HG03442 (cell line): ENCODE measurements at regions not wholly inside any gene's neighbourhood (a gene's known extent, or its start where the extent isn't known, plus 50 kb on each side); places are given as distances from the start of the nearest gene placed in this dataset.
"Not testable (repeated sequence)": the region's sequence is repeated elsewhere in the genome, so short reads cannot be mapped to it uniquely, and the experiment has no call there.

Experiments used
- ATAC-seq: cut with Tn5 transposase; IDR thresholded peaks from one replicate; pipeline ENCODE4 v1.9.1; 2021; ENCODE audit warnings: mild to moderate bottlenecking, moderate library complexity; ENCODE audit not compliant: unreplicated experiment

DNA sequence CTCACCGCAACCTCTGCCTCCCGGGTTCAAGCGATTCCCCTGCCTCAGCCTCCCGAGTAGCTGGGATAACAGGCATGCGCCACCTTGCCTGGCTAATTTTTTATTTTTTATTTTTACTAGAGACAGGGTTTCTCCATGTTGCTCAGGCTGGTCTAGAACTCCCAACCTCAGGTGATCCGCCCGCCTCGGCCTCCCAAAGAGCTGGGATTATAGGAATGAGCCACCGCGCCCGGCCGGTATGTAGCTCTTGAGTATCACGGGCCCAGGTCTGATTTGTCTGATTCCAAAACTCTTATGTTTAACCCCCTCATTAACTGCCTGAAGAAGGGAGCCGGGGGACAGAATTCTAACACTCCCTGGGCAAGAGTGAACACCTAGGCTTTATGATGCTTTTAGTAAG is 91.7 kb upstream of the OLIG2 start:
- ATAC-seq = not testable (repeated sequence)

GRCh38 chr21:32934829-32935228 is 90.9 kb upstream of the OLIG2 start:
- ATAC-seq = no peak

GRCh38 chr21:32940079-32941014 is 85.4 kb upstream of the OLIG2 start:
- no peak for ATAC-seq

DNA sequence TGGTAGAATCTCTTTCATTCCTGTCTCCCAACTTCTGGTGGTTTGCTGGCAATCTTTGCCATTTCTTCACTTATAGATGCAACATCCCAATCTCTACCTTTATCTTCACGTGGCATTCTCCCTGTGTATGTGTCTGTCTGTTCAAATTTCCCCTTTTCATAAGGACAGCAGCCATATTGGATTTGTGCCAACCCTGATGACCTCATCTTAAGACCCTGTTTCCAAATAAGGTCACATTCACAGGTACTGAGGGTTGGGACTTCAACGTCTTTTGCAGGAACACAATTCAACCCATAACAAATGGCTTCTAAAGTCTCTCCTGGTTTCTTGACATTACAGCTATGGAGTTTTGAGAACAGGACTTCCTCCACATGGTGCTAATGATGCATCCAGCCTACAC is 84.5 kb upstream of the OLIG2 start:
- ATAC-seq = no peak

DNA sequence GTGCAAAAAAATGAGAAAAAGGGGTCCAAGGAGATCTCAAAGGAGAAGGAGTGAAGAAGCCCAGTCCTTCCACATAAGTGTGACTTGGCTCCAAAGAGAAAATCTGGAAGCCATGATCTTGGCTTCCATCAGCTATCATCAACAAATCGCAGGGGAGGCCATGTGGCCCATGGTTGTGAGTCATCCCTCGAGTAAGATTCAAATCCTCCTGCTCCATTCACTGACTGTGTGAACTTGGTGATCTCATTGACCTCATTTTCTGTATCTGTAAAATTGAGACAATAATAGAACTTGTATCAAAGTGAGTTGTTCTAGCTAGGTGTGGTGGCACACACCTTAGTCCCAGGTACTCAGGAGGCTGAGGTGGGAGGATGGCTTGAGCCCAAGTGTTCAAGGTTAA is 79.1 kb upstream of the OLIG2 start:
- ATAC-seq = no peak

- ATAC-seq = no peak
Measured at GRCh38 chr21:32947736-32948135, 78.0 kb upstream of the OLIG2 start.

- ATAC-seq = no peak
Measured at GRCh38 chr21:32949701-32950100, 76.0 kb upstream of the OLIG2 start.

GRCh38 chr21:32951041-32951440 is 74.7 kb upstream of the OLIG2 start:
- no peak for ATAC-seq

DNA sequence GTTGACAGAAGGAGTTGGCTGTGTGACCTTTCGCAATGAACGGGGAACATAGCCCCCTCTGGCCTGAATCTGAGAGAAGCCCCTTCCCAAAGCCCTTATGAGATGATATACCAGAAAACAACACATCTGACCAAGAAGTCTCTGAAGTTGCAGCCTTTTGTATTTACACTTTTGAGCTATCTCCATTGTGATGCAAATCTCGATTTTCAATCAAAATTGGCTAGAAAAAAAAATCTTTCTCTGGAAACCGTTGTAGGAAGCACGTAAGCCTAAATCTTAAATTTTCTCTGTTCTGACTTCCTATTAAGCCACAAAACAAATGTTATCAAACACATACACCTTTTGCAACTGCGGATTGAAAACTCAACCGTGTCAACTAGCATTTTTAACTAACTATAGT is 71.4 kb upstream of the OLIG2 start:
- ATAC-seq = no peak

DNA sequence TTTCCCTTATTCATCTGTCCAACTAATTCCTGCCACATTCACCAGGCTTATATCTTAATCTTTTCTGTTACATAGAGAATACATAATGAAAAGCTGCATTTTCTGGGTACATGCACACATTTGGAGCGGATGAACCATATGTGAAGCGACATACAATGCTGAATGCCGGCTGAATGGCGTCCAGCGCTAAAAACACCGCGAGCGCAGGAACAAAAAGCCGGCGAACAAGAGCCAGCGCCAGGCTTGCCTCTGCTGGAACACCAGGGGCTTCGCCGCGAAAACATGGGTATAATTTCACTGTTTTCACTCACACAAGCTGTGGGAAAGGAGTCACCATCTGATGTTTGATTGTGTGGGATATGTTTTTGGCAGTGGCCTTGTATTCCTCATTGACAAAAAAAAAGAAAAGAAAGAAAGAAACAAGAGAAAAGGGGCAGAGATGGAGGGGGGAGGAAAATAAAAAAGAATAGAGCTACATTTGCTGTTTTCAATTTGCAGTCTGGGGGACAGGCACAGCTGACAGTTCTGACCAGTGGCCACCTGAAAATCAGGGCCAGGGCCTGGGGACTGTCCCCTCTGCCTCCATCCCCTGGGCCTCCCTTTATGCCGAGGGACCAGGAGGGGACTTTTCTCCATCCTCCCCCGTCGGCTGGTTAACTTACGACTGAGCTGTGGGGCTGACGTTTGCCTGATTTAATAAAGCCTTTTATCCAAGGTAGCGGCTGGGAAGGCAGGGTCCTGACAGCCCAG is 70.2 kb upstream of the OLIG2 start:
- no peak for ATAC-seq

DNA sequence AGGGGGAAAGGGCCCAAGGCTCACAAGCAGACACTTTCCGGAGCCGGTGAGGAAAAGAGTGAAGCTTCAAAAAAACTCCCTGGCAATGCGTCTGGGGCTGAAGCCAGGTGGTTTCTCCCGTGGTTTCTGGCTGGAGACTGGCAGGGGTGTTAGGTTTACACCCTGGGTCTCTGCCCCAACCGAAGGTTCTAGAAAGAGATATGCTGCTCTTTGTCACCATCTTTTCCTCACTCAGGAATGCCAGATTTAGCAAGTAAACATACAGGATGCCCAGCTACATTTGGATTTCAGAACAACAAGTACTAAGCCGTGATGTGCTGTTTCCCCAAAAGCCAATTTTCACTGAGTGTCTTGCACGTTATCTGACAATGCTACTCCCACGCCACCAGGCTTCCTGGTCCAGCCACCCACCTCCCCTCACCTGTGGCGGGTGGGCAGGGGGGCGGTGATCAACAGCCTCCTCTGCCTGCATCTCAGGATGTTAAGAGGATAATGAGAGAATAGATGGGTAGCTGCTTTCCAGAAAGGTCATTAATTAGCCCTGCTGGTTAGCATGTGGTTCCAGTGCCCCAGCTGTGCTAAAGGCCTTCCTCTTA is 69.6 kb upstream of the OLIG2 start:
- ATAC-seq = no peak

GRCh38 chr21:32957545-32957944 is 68.2 kb upstream of the OLIG2 start:
- ATAC-seq = no peak

DNA sequence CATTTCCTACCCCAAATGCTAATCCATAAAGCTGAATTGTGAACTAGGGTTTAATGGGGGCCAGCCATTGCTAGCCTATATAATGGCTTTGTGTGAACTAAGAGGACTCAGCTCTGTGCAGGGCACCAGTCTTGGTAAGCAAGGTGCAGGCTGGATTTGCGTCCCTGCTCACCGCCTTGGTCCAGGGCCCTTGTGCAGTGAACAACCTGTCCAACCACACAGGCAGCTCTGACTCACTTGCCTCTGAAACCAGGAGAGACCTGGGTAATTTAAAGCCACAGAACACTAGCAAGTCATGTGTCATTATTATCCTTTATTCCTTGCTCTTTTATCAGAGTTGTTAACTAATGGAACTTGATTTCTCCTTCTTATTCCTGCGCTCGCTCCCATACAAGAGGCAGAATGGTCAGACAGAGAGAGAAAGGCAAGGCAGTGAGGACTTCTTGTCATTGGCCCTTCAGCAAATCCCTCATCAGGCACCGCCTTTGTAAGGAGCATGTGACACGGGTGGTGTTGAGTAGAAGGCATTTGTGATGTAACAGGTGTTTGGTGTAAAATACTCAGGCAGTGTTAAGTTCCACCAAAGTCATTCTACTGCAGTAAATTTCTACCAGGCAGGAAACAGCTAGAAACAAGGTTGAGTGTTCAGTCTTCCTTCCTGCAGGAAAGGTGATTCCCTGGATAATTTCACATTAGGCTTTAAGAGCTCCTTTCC is 67.3 kb upstream of the OLIG2 start:
- ATAC-seq = no peak

- ATAC-seq = no peak
Measured at GRCh38 chr21:32962268-32962667, 63.5 kb upstream of the OLIG2 start.

DNA sequence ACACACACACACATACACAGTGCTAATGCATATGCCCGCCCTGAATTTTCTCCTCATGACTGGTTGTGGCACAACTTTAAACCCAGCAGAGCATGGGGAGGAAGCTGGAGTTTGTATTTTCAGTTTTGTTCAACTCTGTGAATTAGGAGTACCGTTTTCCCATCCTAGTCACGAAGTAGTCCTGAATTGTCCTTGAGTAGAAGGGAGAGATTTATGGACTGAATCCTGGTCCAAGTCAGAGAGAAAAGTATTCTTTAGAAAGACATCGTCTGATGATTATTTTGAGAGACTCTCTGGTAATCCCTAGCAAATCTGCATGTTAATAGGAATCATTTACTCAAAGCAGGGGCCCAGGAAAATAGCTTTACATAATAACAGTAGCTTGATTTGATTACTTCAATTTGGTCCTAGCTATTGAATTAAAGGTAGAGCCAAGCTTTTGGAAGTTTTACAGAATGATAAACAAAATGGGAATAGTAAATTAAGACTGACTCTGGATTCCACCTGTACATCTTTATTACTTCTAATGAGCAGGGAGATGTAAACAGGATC is 60.5 kb upstream of the OLIG2 start:
- no peak for ATAC-seq

DNA sequence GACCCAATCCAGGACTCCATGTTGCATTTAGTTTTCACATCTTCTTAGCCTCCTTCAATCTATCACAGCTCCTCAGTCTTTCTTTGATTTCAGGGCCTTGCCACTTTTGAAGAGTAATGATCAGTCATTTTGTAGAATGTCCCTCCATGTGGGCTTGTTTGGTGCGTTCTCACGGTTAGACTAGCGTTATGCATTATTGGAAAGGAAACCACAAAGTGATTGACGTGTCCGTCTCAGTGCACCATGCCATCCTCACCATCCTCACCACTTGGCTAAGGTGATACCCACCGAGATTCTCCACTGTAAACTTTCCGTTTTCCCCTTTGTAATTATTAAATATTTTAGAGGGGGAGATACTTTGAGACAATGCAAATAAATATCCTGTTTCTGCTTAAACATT is 59.6 kb upstream of the OLIG2 start:
- no peak for ATAC-seq

DNA sequence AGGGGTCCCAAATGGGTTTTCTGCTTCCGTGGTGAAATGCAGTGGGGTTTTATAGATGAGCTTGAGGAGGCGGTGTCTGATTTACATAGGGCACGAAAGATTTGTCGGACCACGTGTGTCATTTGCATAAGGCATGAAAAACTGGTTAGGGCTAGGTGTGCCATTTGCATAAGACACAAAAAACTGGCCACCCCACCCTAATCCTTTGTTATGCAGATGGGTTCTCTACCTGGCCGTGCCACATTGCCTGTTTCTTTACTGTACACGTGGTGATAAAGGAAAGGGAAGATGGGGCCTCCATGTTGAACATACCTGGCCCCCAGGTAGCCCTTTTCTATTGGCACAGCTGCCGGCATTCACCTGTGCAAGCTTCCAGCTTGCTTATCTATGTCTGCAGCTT is 57.6 kb upstream of the OLIG2 start:
- ATAC-seq = not testable (repeated sequence)

DNA sequence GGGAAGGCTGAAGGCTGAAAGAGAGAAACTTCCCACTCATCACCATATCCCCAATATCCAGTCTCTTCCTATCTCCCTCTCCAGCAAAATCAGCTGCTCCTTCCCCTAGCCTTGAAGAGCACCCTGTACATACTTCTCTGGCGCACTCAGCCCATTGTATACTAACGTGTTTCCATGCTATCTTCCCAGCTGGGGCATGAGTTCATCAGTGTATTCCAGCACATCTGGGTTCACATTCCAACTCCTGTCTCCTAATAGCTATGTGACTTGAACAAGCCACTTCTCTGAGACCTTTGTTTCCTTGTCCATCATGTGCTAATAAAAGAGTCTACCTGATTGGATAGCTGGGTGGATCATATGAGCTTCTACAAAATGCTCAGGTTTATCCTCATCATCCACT is 51.1 kb upstream of the OLIG2 start:
- no peak for ATAC-seq

GRCh38 chr21:32975811-32976431 is 49.8 kb upstream of the OLIG2 start:
- no peak for ATAC-seq
